Lung (tissue), 9 donors: ENCODE measurements at regions not wholly inside any gene's neighbourhood (a gene's known extent, or its start where the extent isn't known, plus 50 kb on each side); places are given as distances from the start of the nearest gene placed in this dataset.
"Not testable (repeated sequence)": the region's sequence is repeated elsewhere in the genome, so short reads cannot be mapped to it uniquely, and the experiment has no call there.

Experiments
- ATAC-seq: fragments of 200-7000 bp; cut with Tn5 transposase; one replicate; pipeline ENCODE4 v1.9.1; 2020; ENCODE audit warnings: moderate number of reproducible peaks; ENCODE audit not compliant: insufficient read depth, low FRiP score
- DNase-seq, 3 donors: peaks; one replicate each; pipeline ENCODE4 v3.0.0-alpha.2; 2013 to 2017
- H3K27ac ChIP-seq, 2 donors: one replicate each; pipeline ENCODE4 v1.5.1; 2013; ENCODE audit warnings: mild to moderate bottlenecking in 2 of 2, moderate library complexity in 2 of 2, control low read depth in 1 of 2, inconsistent platforms in 1 of 2, low read depth in 1 of 2, low read length in 1 of 2
- H3K27me3 ChIP-seq, 3 donors: one replicate each; pipeline ENCODE4 v1.5.1; 2013; ENCODE audit warnings: low read length in 2 of 3; ENCODE audit not compliant: control insufficient read depth in 3 of 3, insufficient read depth in 3 of 3
- H3K36me3 ChIP-seq, 4 donors: one replicate each; pipeline ENCODE4 v1.5.1; 2013; ENCODE audit warnings: low read length in 4 of 4, mild to moderate bottlenecking in 1 of 4, moderate library complexity in 1 of 4; ENCODE audit not compliant: control insufficient read depth in 4 of 4, insufficient read depth in 4 of 4
- H3K4me1 ChIP-seq, 5 donors: one replicate each; pipeline ENCODE4 v1.5.1; 2013; ENCODE audit warnings: low read length in 5 of 5, mild to moderate bottlenecking in 2 of 5, moderate library complexity in 1 of 5; ENCODE audit not compliant: control insufficient read depth in 5 of 5, insufficient read depth in 5 of 5
- H3K4me3 ChIP-seq: one replicate; pipeline ENCODE4 v1.5.1; 2013; ENCODE audit warnings: mild to moderate bottlenecking, control low read depth, moderate library complexity
- H3K9ac ChIP-seq, 2 donors: one replicate each; pipeline ENCODE4 v1.5.1; 2013; ENCODE audit warnings: low read length in 2 of 2, control low read depth in 1 of 2; ENCODE audit not compliant: insufficient read depth in 1 of 2
- H3K9me3 ChIP-seq, 4 donors: one replicate each; pipeline ENCODE4 v1.5.1; 2013; ENCODE audit warnings: low read length in 3 of 4, mild to moderate bottlenecking in 1 of 4, moderate library complexity in 1 of 4; ENCODE audit not compliant: control insufficient read depth in 4 of 4, insufficient read depth in 3 of 4
- WGBS, 2 donors: extraction: QIAGEN DNeasy Blood & Tissue Kit; methylation state at CpG; one replicate each; pipeline ENCODE4 v1.1.7; 2013; 5-methylcytosine and 5-hydroxymethylcytosine counted together
- donor health status: Bipolar disorder and iron deficiency.
- donor health status: healthy.
- donor health status: DM: yes; HTN: yes; CAD: no.

- DNase-seq, H3K4me3 ChIP-seq, H3K27ac ChIP-seq, H3K4me1 ChIP-seq, H3K27me3 ChIP-seq, H3K36me3 ChIP-seq, H3K9ac ChIP-seq: not testable (repeated sequence)
- peak; percentile 24 for ATAC-seq
- peaks cover 0 to 20% (median 7%) of the 10 kb centered on the region in 4 donors for H3K9me3 ChIP-seq
- 86% methylated on average over 1 of the region's 2 CpGs; no CpG with 5 or more reads in 1 of the 2 donors for WGBS, 2 donors
These were observed 412.7 kb upstream of the WSB1 start for GRCh38 chr17:26881195-26881594.

DNA sequence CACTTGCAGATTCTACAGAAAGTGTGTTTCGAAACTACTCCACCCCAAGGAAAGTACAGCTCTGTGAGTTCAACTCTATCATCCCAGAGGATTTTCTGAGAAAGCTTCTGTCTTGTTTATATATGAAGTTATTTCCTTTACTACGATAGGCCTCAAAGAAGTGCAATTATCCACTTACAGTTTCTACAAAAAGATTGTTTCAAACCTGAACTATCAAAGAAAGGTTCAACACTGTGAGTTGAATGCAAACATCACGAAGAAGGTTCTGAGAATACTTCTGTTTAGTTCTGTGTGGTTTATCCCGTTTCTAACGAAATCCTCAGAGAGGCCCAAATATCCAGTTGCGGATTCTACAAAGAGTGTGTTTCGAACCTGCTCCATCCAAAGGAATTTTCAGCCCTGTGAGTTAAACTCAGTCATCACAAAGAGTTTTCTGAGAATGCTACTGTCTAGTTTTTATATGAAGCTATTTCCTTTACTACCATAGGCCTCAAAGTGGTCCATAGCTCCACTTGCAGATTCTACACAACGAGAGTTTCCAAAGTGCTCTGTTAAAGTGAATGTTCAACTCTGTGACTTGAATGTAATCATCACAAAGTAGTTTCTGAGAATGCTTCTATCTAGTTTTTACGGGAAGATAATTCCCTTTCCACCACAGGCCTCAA is 411.7 kb upstream of the WSB1 start:
- ATAC-seq: peak; percentile 60
- H3K27ac ChIP-seq, H3K27me3 ChIP-seq, H3K4me3 ChIP-seq, H3K9ac ChIP-seq, H3K4me1 ChIP-seq, H3K36me3 ChIP-seq, DNase-seq: not testable (repeated sequence)
- 65 to 85% methylated on average over 1 to 4 of the region's 9 CpGs for WGBS, 2 donors
- H3K9me3 ChIP-seq: peaks cover 0 to 13% (median 7%) of the 10 kb centered on the region in 4 donors

DNA sequence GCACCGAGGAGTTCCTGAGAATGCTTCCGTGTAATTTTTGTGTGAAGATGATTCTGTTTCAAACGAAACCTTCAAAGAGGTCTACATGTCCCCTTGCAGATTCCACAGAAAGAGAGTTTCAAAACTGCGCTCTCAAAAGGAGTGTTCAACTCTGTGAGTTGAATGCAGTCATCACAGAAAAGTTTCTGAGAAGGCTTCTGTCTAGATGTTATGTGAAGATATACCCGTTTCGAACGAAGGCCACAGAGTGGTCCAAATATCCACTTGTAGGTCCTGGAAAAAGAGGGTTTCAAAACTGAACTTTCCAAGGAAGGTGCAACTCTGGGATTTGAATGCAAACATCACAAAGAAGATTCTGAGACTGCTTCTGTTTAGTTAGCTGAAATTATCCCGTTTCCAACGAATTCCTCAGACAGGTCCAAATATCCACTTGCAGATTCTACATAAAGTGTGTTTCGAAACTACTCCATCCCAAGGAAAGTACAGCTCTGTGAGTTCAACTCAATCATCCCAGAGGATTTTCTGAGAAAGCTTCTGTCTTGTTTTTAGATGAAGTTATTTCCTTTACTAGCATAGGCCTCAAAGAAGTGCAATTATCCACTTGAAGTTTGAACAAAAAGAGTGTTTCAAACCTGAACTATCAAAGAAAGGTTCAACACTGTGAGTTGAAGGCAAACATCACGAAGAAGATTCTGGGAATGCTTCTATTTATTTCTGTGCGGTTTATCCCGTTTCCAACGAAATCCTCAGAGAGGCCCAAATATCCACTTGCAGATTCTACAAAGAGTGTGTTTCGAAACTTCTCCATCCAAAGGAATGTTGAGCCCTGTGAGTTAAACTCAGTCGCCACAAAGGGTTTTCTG is 409.8 kb upstream of the WSB1 start:
- not testable (repeated sequence) for H3K9ac ChIP-seq, H3K4me1 ChIP-seq, H3K27me3 ChIP-seq, DNase-seq, H3K36me3 ChIP-seq, H3K9me3 ChIP-seq, H3K4me3 ChIP-seq, H3K27ac ChIP-seq
- peak; percentile 32 for ATAC-seq
- 68 to 83% methylated on average over 11 to 12 of the region's 16 CpGs for WGBS, 2 donors

- peak; percentile 15 for ATAC-seq
- not testable (repeated sequence) for H3K27me3 ChIP-seq, DNase-seq, H3K4me3 ChIP-seq, H3K36me3 ChIP-seq, H3K4me1 ChIP-seq, H3K27ac ChIP-seq, H3K9me3 ChIP-seq, H3K9ac ChIP-seq
- 63 to 64% methylated on average over 2 to 4 of the region's 4 CpGs for WGBS, 2 donors
These were observed 409.2 kb upstream of the WSB1 start for GRCh38 chr17:26884741-26885059.

DNA sequence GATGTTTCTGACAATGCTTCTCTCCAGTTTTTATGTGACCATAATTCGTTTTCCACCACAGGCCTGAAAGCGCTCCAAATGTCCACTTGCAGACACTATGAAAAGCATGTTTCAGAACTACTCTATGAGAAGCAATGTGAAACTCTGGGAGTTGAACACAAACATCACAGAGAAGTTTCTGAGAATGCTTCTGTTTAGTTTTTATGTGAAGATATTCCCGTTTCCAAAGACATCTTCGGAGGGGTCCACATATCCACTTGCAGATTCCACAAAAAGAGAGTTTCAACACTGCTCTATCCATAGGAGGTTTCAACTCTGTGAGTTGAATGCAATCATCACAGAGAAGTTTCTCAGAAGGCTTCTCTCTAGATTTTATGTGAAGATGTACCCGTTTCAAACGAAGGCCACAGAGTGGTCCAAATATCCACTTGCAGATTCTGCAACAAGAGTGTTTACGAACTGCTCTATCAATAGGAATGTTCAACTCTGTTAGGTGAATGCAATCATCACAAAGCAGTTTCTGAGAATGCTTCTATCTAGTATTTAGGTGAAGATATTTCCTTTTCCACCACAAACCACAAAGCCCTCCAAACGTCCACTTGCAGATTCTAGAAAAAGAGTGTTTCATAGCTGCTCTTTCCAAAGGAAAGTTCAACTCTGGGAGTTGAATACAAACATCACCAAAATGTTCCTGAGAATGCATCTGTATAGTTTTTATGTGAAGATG is 408.5 kb upstream of the WSB1 start:
- DNase-seq, H3K36me3 ChIP-seq, H3K4me1 ChIP-seq, H3K27me3 ChIP-seq, H3K4me3 ChIP-seq, H3K27ac ChIP-seq, H3K9ac ChIP-seq, H3K9me3 ChIP-seq: not testable (repeated sequence)
- ATAC-seq: peak; percentile 12
- 72 to 76% methylated on average over 8 of the region's 8 CpGs for WGBS, 2 donors
